SK-N-SH (cell line): ENCODE measurements at regions not wholly inside any gene's neighbourhood (a gene's known extent, or its start where the extent isn't known, plus 50 kb on each side); places are given as distances from the start of the nearest gene placed in this dataset.

Source experiments
- CTCF ChIP-seq: fragments of 200-600 bp; sonication (generic); IDR thresholded peaks from 2 replicates; pipeline ENCODE4 v1.6.1; 2017; ENCODE audit warnings: antibody characterized with exemption, mild to moderate bottlenecking, moderate library complexity
- EP300 ChIP-seq, 2 experiments: IDR thresholded peaks; 2 replicates each; pipeline versions ENCODE4 v1.4.0 to v1.6.1; 2012; ENCODE audit warnings: borderline replicate concordance in 1 of 2, low read depth in 1 of 2, low read length in 1 of 2
- EZH2phosphoT487 ChIP-seq: fragments of 200-600 bp; sonication (generic); IDR thresholded peaks from 2 replicates; pipeline ENCODE4 v1.6.1; 2017; ENCODE audit warnings: low read depth, mixed run types, mild to moderate bottlenecking, antibody characterized with exemption, moderate library complexity, borderline replicate concordance
- GATA2 ChIP-seq: sonication (generic); formaldehyde crosslinking; IDR thresholded peaks from 2 replicates; pipeline ENCODE4 v1.5.0; 2020; ENCODE audit warnings: mild to moderate bottlenecking, missing genetic modification reagents
- JUND ChIP-seq: IDR thresholded peaks from 2 replicates; pipeline ENCODE4 v1.4.0; 2012
- NFIC ChIP-seq: IDR thresholded peaks from 2 replicates; pipeline ENCODE4 v1.4.0; 2012; ENCODE audit warnings: borderline replicate concordance
- PBX3 ChIP-seq: IDR thresholded peaks from 2 replicates; pipeline ENCODE4; 2012
- POLR2AphosphoS5 ChIP-seq: IDR thresholded peaks from 2 replicates; pipeline ENCODE4 v1.6.1; 2012; ENCODE audit warnings: low read depth, low read length
- REST ChIP-seq: IDR thresholded peaks from 2 replicates; pipeline ENCODE4 v1.6.1; 2012; ENCODE audit warnings: mild to moderate bottlenecking, low read depth, low read length, moderate library complexity
- RXRA ChIP-seq: IDR thresholded peaks from 2 replicates; pipeline ENCODE4 v1.4.0; 2012; ENCODE audit warnings: low read depth, mild to moderate bottlenecking, borderline replicate concordance
- SIN3A ChIP-seq: IDR thresholded peaks from 2 replicates; pipeline ENCODE4 v1.6.1; 2012; ENCODE audit warnings: low read depth, mild to moderate bottlenecking, low read length, moderate library complexity, borderline replicate concordance
- TAF1 ChIP-seq: IDR thresholded peaks from 2 replicates; pipeline ENCODE4 v1.6.1; 2012; ENCODE audit warnings: low read depth, mild to moderate bottlenecking, low read length, moderate library complexity, borderline replicate concordance
- USF1 ChIP-seq: IDR thresholded peaks from 2 replicates; pipeline ENCODE4 v1.4.0; 2012; ENCODE audit warnings: low read depth, borderline replicate concordance

DNA sequence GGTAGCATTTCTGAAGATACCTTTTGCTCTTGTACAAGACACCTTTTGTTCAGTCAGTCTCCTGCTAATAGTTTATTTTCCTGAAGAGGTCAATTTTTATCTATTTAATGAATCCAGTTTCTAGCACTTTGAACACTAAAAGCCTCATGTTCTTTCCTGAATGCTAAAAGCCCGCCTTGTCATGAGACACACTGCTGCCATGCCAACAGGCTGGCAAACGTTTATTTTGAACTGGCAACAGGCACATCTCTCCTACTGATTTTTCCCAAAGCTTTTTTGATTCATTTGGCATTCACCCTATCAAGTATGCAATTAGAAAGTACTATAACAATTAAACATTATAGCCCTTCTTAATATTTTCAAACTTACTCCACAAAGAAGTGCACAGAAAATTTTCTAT lies 421.2 kb upstream of the EYS start:
- no peak for TF ChIP-seq JUND
- TF ChIP-seq PBX3, result no peak
- TF ChIP-seq NFIC, result no peak
- no peak for TF ChIP-seq TAF1
- TF ChIP-seq CTCF, result no peak
- TF ChIP-seq EP300 (IDR thresholded peaks at IDR 0.05; ENCODE audit: borderline replicate concordance in 1 of 2, low read depth in 1 of 2, low read length in 1 of 2), result no peak
- TF ChIP-seq REST, result no peak
- TF ChIP-seq POLR2AphosphoS5, result no peak
- TF ChIP-seq GATA2, result no peak
- TF ChIP-seq USF1, result no peak
- TF ChIP-seq EZH2phosphoT487, result no peak
- no peak for TF ChIP-seq RXRA
- no peak for TF ChIP-seq SIN3A
